ENCODE measurements at regions not wholly inside any gene's neighbourhood (a gene's known extent, or its start where the extent isn't known, plus 50 kb on each side); places are given as distances from the start of the nearest gene placed in this dataset.

DNA sequence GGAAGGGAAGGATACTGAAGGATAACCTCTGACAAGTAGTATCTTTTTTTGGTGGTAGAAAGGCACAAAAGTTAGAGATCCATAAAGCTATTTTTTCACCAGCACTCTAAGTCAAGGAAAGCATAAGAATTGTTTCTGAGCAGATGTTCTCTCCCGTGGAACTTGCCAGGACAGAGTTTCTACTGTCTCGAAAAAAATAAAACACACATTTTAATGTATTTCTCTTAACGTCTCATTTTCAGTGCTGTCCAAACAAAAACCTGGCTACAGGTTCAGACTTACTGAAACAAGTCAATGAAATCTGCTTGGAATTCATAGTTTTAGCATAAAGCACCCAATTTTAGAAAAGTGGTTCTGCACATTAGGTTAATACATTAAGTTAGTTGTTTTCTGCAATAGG is 338.3 kb downstream of the LTN1 start:
- no peak for DNase-seq (ENCODE audit: low read depth)

DNA sequence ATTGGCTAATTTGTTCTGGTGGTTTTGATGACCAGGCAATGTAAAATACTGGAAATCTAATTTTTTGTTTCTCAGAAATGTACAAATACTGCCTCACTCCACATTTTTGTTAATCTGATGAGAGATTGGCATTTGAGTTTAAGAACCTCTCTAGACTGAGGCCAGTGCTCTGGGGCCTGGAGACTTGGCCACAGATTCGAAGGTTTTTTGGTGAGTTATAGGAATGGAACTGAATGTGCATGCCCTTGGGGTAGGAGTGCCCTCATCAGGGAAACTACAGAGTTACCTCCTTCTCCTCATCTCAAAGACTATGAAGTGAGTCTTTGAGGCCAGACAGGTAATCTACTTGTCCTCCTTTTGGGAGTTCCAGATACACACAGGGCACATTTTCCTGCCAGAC is 347.9 kb downstream of the LTN1 start:
- peak; percentile 51 for DNase-seq (ENCODE audit: low read depth)

DNA sequence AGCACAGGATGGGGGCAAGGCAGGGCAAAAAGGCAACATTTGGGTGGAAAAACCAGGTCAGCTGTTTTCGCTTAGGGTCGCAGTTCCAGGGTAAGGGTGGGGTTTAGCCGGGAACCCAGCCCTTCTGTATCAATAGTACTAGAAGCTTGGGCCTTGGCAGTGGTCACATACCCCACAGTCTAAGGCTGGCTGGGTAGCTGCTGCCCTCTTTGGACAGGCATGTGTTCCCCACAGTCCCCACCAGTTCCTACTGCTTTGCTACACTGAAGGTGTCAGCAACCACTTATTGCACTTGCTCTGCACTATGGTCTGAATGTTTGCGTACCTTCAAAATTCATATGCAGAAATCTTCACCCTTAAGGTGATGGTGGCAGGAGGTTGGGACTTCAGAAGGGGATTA is 349.8 kb downstream of the LTN1 start:
- DNase-seq (ENCODE audit: low read depth): no peak

DNA sequence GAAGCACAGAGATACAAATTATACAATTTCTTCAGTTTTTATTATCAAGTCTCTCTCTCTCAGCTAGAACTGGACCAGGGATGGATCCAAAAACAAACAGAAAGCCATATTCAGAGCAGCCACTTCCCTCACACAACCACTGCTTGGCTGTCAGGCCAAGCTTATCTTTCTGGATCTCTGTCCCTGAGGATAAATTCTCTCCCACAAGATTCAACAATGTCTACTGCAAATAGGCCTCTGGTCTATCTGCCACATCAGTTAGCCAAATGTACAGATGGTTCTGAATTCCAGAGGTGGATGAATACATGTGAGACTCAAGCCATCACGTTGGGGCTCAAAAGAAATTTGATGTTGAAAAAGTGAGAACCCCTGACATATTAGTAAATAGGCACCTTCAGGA is 350.9 kb downstream of the LTN1 start:
- no peak for DNase-seq (ENCODE audit: low read depth)

DNA sequence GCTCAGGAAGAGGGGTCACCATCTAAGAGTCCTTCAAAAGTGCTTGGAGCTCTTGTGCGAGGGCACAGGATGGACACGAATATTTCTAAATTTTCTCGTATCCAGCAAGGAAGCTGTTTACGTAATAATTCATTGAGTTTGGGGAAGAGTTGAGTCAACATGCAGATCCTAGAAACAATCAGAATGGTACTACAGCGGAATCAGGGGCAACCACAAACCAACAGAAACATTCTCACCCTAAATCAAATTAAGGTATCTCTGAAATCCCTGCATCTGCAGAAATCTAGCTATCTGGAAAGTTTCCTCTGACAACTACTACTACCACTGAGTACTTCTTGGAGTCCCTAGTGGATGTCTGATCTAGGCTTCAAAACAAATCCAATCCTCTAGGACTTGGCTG is 352.4 kb downstream of the LTN1 start:
- no peak for DNase-seq (ENCODE audit: low read depth)

DNA sequence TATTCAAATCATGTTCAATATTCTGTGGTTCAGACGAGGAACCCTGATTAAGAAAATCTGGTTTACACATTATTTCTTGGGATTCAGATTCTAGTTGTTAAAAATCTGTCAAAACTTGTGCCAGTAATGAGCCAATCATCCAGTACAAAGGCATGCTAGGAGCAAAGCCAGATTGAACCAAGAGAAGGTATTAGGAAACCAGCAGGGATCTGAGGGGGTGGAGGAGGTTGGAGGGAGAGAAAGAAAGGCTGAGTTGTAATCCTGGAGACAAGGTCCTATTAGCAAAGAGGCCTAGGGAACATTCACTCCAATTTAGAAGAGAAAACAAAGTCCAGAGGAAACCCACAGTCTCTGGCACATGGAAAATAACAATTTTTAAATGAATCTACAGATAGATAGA is 352.9 kb downstream of the LTN1 start:
- peak; percentile 50 for DNase-seq (ENCODE audit: low read depth)

DNA sequence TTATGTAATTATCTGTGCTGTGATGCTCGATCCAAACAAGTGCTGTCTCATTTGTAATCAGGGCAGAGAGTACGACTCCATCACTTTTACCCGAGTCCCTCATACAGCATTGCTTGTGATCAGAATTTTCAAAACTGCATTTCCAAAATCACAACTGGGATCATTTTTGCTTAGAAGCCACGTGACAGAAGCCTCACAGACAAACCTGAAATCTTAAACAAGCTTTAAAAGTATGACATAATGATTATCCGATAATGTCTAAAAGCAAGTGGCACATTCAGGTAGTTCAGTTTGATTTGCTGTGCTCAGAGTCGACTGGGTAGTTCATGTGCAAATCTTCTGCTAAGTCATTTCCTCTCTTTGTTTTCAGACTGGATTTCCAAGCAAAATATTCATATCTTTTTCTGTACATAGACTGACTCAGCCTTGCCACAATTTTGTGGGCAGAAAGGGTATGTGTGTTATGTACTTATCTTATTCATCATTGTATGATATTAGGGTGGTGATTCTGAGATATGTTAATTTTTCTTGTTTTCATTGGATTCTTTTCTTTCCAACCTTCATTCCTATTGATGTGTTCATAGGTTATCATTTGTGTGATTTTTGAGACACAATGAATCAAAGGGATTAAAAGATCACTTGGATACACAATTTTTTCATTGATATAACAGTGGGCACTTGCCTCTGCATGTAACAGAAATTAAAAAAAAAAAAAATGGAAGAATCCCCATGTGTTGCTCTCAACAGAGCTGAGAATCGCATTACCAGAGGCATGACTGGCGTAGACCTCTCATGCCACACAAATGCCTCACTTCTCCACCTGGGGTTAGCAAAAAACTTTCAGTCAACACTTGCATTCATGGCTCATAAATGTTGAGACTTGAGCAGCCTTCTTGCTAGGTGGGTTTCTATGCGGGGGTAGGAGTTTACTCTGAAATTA is 355.7 kb downstream of the LTN1 start:
- peak; percentile 81 for DNase-seq (ENCODE audit: low read depth)

DNA sequence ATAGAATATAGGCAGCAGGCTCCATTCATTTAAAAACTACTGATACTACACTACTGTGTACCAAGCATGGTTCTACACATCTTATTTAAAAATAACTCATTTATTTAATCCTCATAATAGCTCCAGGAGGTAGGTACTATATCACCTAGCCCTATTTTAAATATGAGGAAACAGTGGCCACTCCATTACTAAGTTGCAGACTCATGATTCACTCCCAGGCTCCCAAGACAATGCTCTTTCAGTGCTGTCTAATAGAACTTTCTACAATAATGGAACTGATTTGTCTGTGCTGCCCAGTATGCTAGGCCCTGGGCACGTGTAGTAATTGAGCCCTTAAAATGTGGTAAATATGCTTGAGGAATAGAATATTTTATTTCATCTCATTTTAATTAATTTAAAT is 357.1 kb downstream of the LTN1 start:
- DNase-seq (ENCODE audit: low read depth): no peak

DNA sequence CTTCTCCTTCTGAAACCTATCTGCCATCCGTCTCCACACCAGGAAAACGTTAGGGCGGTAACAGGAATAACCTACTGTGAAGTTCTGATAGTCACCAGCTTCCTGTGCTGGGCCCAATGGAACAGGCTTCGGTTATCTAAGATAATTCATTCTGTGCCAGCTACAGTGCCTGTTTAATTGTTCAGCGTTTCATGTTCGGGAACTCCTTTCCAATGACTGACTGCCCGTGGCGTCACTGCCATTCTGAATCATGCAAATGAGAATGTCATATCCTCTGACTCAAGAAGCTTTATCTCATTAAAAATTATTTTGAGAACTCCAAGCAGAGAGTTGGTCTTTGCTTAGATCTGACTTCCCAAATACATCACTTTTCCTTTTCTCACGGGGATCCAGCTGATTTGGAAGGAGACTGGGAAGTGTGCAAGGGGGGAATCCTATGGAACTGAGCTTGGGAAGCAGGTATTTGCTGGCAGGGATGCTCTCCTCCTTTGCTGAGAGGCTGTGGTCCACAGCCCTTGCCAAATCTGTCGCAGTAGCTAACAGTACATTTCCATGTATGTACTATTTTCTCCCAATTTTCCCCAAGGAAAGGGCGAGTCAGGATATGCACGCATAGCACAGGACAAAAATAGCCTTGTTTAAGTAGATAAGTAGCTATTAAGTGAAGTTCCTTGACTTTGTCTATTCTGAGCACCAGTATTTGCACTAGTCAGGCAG is 358.7 kb downstream of the LTN1 start:
- peak; percentile 87 for DNase-seq (ENCODE audit: low read depth)

DNA sequence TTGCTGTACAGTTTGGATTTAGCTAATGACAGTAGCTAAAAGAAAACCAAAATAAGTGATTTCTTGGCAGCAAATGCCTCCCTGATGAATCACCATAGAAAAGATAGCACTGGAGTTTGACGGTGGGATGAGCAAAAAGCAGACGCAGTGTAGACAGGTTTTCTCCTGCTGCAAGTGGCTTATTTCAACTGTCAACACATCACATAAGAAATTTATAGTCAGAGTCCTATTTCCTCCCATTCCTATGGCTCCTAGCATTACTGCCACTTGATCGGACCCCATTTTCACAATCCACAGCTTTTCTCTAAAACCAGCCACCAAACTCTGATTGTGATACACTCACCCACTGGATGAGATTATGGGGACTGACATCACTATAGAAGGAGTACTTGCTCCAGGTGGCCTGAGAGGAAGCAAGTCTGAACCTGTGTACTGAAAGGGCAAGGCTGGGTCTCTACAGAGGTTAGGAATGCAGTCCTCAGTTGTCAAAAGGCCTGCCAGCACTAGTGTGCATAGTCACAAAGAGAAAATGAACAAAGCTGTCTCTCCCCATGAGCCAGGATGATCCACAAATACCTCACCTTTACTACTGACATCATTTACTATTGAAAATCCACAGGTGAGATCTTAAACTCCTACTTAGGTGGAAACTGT is 359.8 kb downstream of the LTN1 start:
- DNase-seq (ENCODE audit: low read depth): peak; percentile 55

DNA sequence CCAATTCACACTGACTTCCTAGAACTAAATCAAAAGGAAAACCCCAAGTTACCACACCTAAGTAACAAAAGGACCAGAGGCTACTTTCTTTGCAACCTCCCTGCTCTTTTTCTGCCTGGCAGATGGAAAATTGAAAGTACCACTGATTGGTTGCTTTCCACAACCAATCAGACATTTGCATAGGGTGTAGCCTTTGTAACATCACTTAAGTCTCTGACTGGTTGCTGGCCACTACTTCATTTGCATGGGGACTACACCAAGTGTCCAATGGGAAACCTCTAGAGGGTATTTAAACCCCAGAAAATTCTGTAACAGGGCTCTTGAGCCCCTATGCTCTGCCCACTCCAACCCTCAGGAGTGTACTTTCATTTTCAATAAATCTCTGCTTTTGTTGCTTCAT is 365.0 kb downstream of the LTN1 start:
- no peak for DNase-seq (ENCODE audit: low read depth)

DNA sequence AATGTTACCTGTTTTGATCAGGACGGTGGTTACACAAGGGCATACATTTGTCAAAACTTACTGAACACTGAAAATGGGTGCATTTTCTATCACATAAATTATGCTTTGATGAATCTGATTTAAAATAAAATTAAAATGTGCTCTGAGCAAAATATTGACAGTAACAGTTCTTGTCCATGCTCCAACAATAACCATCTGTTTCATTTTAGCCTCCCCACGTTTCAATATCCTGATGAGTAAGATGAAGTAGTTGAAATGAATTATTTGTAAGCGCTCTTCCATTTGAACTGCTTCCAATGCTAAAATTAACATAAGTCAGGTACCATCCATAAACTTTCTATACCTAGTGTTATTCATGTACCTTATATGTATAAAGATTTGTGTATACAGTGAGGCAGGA is 365.4 kb downstream of the LTN1 start:
- no peak for DNase-seq (ENCODE audit: low read depth)

DNA sequence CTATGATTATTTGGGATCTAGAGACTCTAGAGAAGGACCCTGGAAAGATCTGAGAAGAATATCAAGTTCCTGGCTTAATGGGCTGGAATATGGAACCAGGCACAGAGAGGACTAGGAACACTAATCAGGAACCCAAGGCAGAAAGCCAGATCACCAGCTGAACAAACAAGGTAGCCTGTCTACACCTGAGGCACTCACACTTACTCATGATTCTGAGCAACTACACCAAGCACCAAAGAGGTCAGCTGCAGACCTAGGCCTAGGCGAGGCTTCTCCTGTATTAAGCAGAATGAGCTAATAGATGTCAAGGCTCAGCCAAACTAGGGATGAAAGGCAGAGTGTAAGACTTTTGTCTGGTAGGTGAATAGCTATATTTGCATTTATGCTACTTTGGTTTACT is 368.1 kb downstream of the LTN1 start:
- no peak for DNase-seq (ENCODE audit: low read depth)

DNA sequence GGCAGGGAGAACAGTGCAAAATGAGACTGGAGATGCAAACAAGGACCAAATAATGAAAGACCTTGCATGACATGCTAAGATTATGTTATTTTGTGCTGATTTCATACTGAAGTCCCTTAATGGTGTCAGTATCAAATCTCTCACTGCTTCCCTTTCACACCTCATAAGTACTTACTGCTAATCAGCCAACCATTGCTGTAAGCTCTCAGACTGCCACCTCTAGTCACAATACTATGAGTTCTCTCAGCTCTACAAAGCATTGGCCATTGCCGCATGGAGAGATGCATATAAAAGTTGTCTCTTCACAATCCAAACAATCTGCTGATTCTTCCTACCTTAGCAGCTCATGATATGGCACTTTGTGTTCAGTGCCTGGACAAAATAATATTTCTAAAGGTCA is 375.4 kb downstream of the LTN1 start:
- no peak for DNase-seq (ENCODE audit: low read depth)

DNA sequence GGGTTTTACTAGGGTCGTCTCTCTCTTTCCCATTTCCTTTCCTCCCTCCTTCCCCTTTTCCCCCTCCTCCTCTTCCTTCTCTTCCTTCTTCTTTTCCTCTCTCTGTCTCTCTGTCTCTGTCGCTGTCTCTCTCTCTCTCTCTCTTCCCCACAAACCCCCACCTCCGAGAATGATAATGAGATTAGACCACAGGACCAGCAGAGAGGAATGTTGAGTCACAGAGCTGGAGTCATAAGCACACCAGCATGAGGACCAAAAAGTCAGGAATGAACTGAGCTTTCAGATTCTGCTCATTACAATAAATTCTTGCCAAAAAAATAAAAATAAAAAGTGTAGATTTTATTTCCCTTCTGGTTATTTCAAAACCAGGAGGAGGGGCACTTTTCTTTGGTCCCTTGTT is 377.4 kb downstream of the LTN1 start:
- peak; percentile 67 for DNase-seq (ENCODE audit: low read depth)

DNA sequence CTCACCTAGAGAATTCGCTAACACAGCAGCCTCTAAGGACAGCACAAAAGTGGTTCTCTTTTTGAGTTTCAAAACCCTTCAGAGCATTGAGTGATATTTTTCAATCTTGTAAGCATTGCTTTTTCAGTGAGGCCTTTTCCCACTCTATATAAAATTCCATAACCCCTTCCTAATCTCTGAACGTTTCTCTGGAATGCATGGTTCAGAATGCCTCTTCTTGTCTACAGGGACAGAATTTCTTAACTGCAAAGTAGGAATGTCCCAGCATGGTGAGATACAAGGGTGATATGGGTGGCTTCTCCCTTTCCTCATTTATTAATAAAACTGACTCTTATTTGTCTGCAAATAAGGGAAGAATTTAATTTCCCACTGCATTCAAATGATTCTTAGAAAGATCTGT is 377.9 kb downstream of the LTN1 start:
- no peak for DNase-seq (ENCODE audit: low read depth)

DNA sequence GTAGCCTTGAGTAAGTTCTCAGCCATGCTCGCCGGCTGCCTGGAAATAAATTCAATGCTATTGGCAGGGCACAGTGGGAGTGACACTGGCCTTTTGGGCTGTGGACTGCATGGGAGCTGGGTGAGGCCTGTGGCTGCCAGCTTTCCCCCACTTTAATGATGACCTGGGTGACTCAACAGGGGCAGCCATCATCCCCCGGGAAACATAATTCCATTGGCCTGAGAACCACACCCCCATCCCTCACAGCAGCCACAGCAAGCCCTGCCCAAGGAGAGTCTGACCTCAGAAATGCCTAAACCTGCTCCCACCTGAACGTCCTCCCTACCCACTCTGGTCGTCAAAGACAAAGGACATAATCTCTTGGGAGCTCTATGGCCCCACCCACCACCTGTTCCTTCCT is 384.0 kb downstream of the LTN1 start:
- DNase-seq (ENCODE audit: low read depth): no peak

DNA sequence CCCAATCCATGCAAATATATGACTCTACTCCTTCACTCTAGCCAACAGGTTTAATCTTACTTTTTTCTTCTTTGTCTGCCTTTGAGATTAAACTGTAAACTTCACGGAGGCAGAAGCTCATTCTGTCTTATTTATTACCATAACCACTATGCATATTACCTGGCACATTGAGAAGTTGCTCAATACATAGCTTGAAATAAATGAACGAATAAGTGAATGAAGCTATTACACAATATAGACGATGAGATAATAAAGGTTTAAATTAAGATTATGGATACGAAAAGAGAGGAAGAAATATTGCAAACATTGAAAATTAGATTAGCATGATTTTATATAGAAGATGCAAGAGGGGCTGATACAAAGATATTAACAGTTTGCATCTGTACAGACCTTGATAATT is 385.1 kb downstream of the LTN1 start:
- no peak for DNase-seq (ENCODE audit: low read depth)

DNA sequence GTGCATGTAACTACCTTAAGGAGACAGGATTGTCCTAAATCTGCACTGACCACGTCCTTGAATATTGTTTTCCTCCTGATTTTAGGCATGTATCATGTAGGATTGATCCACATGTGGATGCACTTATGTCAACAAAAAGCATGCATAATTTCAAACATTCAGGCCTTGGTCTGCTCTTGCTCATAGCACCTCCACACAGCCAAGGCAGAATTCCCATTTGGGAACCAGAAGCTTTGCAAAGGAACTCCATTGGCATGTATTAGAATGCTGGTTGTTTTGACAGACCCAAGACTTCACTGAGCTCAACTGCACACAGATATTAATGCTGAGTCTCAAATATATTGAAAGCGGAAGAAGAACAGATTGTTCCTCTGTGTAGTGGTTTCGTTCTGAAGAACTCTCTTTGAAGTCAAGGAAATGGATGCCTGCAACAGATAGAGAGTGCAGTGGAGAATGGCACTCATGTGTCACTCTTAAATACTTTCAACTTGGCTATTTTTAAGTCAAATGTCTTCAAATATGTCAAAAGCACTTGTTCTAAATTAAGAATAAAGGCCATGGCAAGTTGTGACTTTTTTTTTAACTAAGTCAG is 387.6 kb downstream of the LTN1 start:
- DNase-seq (ENCODE audit: low read depth): no peak

DNA sequence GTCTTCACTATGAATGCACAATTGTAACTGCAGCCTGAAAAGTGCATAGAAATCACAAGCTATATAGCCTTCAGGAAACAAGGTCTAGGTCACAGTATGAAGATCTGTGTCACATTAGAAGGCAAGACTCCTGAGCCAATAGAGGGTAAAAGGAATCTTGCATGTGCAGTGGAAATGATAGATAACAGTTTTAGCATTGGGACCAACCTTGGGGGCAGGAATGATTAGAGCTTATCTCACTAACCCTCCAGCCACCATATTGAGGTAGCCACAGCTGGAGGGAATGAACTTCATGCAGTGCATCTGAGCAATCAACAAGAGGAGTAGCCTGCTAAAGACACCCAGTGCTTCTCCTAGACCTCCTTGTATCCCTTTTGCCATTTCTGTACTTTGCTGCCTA is 390.1 kb downstream of the LTN1 start:
- DNase-seq (ENCODE audit: low read depth): no peak

DNA sequence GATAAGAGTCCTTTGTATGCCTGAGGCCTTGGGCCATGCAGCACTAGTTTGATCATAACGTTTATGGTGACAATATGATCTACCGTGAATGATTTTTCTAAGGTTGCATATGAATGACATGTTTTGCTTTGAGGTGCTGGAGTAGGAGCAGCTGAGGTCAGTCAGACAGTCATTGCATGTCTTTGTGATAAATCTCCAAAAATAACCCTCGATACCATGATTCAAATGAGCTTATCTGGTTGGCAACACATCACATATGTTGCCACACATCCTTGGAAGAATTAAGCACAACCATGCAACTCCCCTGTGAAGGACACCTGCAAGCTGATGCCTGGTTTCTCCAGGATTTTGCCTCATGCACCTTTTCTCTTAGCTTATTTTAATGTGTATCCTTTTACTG is 394.5 kb downstream of the LTN1 start:
- no peak for DNase-seq (ENCODE audit: low read depth)

DNA sequence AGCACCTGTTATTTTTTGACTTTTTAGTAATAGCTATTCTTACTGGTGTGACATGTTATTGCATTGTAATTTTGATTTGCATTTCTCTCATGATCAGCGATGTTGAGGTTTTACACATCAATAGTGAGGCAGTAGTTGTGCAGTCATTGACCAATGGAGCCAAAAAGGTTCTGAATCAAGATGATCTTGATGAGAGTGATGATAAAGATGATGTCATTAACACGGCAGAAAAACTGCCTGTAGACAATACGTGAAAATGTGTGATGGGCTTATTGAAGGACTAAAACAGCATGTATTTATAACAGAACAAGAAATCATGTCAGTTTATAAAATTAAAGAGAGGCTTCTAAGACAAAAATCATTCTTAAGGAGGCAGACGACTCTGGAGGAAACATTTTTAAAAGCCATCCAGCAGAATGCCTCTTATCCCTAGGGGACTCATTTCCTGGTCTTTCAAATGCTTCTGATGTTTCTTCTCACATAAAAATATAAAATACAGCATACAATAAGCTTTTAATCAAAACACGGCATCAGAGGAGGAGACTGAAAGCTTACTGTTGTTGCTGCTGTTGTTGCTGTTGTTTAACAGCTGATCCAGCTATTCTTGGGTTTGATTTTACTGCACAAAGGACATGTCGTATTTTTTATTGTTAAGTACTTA is 400.3 kb downstream of the LTN1 start:
- no peak for DNase-seq (ENCODE audit: low read depth)

Data from stromal cell of bone marrow (primary cell).